ENCODE measurements at regions not wholly inside any gene's neighbourhood (a gene's known extent, or its start where the extent isn't known, plus 50 kb on each side); places are given as distances from the start of the nearest gene placed in this dataset.

- no peak for DNase-seq
Measured at GRCh38 chr7:93015101-93015778, 102.5 kb downstream of the SAMD9 start.

- no peak for DNase-seq
Measured at GRCh38 chr7:93014410-93014809, 103.4 kb downstream of the SAMD9 start.

GRCh38 chr7:93013446-93014061 is 104.2 kb downstream of the SAMD9 start:
- DNase-seq, result no peak

- no peak for DNase-seq
Measured at GRCh38 chr7:93011351-93012294, 106.2 kb downstream of the SAMD9 start.

- no peak for DNase-seq
Measured at GRCh38 chr7:93008833-93009232, 108.9 kb downstream of the SAMD9 start.

- DNase-seq, result no peak
Measured at GRCh38 chr7:93006480-93007095, 111.2 kb downstream of the SAMD9 start.

GRCh38 chr7:93004906-93005305 is 112.9 kb downstream of the SAMD9 start:
- no peak for DNase-seq

- no peak for DNase-seq
Measured at GRCh38 chr7:92997719-92998118, 120.1 kb downstream of the SAMD9 start.

- DNase-seq, result no peak
Measured at GRCh38 chr7:92997152-92997551, 120.6 kb downstream of the SAMD9 start.

- DNase-seq, result no peak
Measured at GRCh38 chr7:92994901-92995300, 122.9 kb downstream of the SAMD9 start.

- DNase-seq, result no peak
Measured at GRCh38 chr7:92992932-92993331, 124.8 kb downstream of the SAMD9 start.

GRCh38 chr7:92992483-92992882 is 125.3 kb downstream of the SAMD9 start:
- DNase-seq, result no peak

- DNase-seq, result no peak
Measured at GRCh38 chr7:92991190-92991589, 126.6 kb downstream of the SAMD9 start.

- no peak for DNase-seq
Measured at GRCh38 chr7:92988941-92989545, 128.7 kb downstream of the SAMD9 start.

- peak; percentile 13 for DNase-seq
Measured at GRCh38 chr7:92988051-92988450, 129.7 kb downstream of the SAMD9 start.

- DNase-seq, result no peak
Measured at GRCh38 chr7:92987538-92987937, 130.2 kb downstream of the SAMD9 start.

- no peak for DNase-seq
Measured at GRCh38 chr7:92987095-92987494, 130.7 kb downstream of the SAMD9 start.

- no peak for DNase-seq
Measured at GRCh38 chr7:92982928-92983327, 134.9 kb downstream of the SAMD9 start.

- DNase-seq, result no peak
Measured at GRCh38 chr7:92976931-92977330, 140.6 kb upstream of the CDK6 start.

GRCh38 chr7:92973974-92974373 is 137.6 kb upstream of the CDK6 start:
- no peak for DNase-seq

- no peak for DNase-seq
Measured at GRCh38 chr7:92973293-92973731, 136.9 kb upstream of the CDK6 start.

- DNase-seq, result no peak
Measured at GRCh38 chr7:92972441-92972840, 136.1 kb upstream of the CDK6 start.

GRCh38 chr7:92969061-92969460 is 132.7 kb upstream of the CDK6 start:
- no peak for DNase-seq
